Activated CD8-positive, alpha-beta memory T cell treated with anti-CD3 and anti-CD28 coated beads for 4 hours (primary cell): ENCODE measurements at regions not wholly inside any gene's neighbourhood (a gene's known extent, or its start where the extent isn't known, plus 50 kb on each side); places are given as distances from the start of the nearest gene placed in this dataset.
"Not testable (repeated sequence)": the region's sequence is repeated elsewhere in the genome, so short reads cannot be mapped to it uniquely, and the experiment has no call there.

Experiments
- DNase-seq, 2 donors: peaks; one replicate each; pipeline ENCODE4 v3.0.0-alpha.2; 2020; ENCODE audit warnings: low read depth in 2 of 2

- DNase-seq = no peak
Measured at GRCh38 chr5:82425591-82425990, 147.4 kb upstream of the RPS23 start.

- DNase-seq = no peak
Measured at GRCh38 chr5:82424211-82424610, 146.1 kb upstream of the RPS23 start.

- DNase-seq = no peak
Measured at GRCh38 chr5:82422751-82423181, 144.6 kb upstream of the RPS23 start.

GRCh38 chr5:82422001-82422740 is 144.0 kb upstream of the RPS23 start:
- no peak for DNase-seq

GRCh38 chr5:82421119-82421518 is 143.0 kb upstream of the RPS23 start:
- DNase-seq = no peak

GRCh38 chr5:82420524-82420923 is 142.4 kb upstream of the RPS23 start:
- not testable (repeated sequence) for DNase-seq

GRCh38 chr5:82419559-82420332 is 141.6 kb upstream of the RPS23 start:
- DNase-seq = no peak

- no peak for DNase-seq
Measured at GRCh38 chr5:82418608-82418950, 140.4 kb upstream of the RPS23 start.

GRCh38 chr5:82417776-82418607 is 139.8 kb upstream of the RPS23 start:
- DNase-seq = no peak

- DNase-seq = no peak
Measured at GRCh38 chr5:82416512-82416911, 138.4 kb upstream of the RPS23 start.

- no peak for DNase-seq
Measured at GRCh38 chr5:82414041-82414388, 135.9 kb upstream of the RPS23 start.

- DNase-seq = no peak
Measured at GRCh38 chr5:82413302-82414040, 135.3 kb upstream of the RPS23 start.

GRCh38 chr5:82408033-82408432 is 129.9 kb upstream of the RPS23 start:
- no peak for DNase-seq

- DNase-seq = no peak
Measured at GRCh38 chr5:82406205-82406773, 128.1 kb upstream of the RPS23 start.

GRCh38 chr5:82405618-82406204 is 127.6 kb upstream of the RPS23 start:
- DNase-seq = no peak

- DNase-seq = no peak
Measured at GRCh38 chr5:82405161-82405560, 127.0 kb upstream of the RPS23 start.

- DNase-seq = no peak
Measured at GRCh38 chr5:82404382-82404945, 126.3 kb upstream of the RPS23 start.

GRCh38 chr5:82403724-82404123 is 125.6 kb upstream of the RPS23 start:
- DNase-seq = no peak

- no peak for DNase-seq
Measured at GRCh38 chr5:82403026-82403425, 124.9 kb upstream of the RPS23 start.

GRCh38 chr5:82399111-82399510 is 121.0 kb upstream of the RPS23 start:
- DNase-seq = no peak
